Mesendoderm (in vitro differentiated cells): ENCODE measurements at regions not wholly inside any gene's neighbourhood (a gene's known extent, or its start where the extent isn't known, plus 50 kb on each side); places are given as distances from the start of the nearest gene placed in this dataset.

Experiments
- DNase-seq: peaks from one replicate; pipeline ENCODE4 v3.0.0; 2013
- H2AK5ac ChIP-seq: 2 replicates; pipeline ENCODE4 v1.6.1; 2013; ENCODE audit warnings: low read length, inconsistent platforms
- H2BK120ac ChIP-seq: 2 replicates; pipeline ENCODE4 v1.6.1; 2013; ENCODE audit warnings: low read depth, mild to moderate bottlenecking, low read length, moderate library complexity, mixed read lengths
- H2BK15ac ChIP-seq: replicated peaks from 2 replicates; pipeline ENCODE4 v1.6.1; 2013; ENCODE audit warnings: low read depth, mild to moderate bottlenecking, moderate library complexity
- H2BK5ac ChIP-seq: 2 replicates; pipeline ENCODE4 v1.6.1; 2013; ENCODE audit warnings: low read length, inconsistent platforms
- H3K18ac ChIP-seq: 2 replicates; pipeline ENCODE4 v1.6.1; 2013; ENCODE audit warnings: mild to moderate bottlenecking, low read length, mixed read lengths
- H3K23ac ChIP-seq: one replicate; pipeline ENCODE4 v1.6.1; 2013; ENCODE audit warnings: low read length
- H3K27ac ChIP-seq: 2 replicates; pipeline ENCODE4 v1.5.1; 2013; ENCODE audit warnings: low read depth, mild to moderate bottlenecking, inconsistent platforms, low read length, moderate library complexity
- H3K27me3 ChIP-seq: 2 replicates; pipeline ENCODE4 v1.6.1; 2013; ENCODE audit warnings: low read length, control low read depth, mild to moderate bottlenecking, inconsistent platforms; ENCODE audit not compliant: insufficient read depth, poor library complexity
- H3K36me3 ChIP-seq: 2 replicates; pipeline ENCODE4 v1.6.1; 2013; ENCODE audit warnings: low read length, inconsistent platforms; ENCODE audit not compliant: control insufficient read depth, insufficient read depth
- H3K4ac ChIP-seq: one replicate; pipeline ENCODE4 v1.6.1; 2013; ENCODE audit warnings: low read depth, mild to moderate bottlenecking, low read length, moderate library complexity
- H3K4me1 ChIP-seq: 2 replicates; pipeline ENCODE4 v1.6.1; 2013; ENCODE audit warnings: low read depth, low read length, inconsistent platforms; ENCODE audit not compliant: control insufficient read depth
- H3K4me2 ChIP-seq: 2 replicates; pipeline ENCODE4 v1.6.1; 2013; ENCODE audit warnings: low read length
- H3K4me3 ChIP-seq: 2 replicates; pipeline ENCODE4 v1.5.1; 2013; ENCODE audit warnings: mild to moderate bottlenecking, low read length
- H3K56ac ChIP-seq: one replicate; pipeline ENCODE4 v1.6.1; 2013; ENCODE audit warnings: low read length
- H3K79me1 ChIP-seq: 2 replicates; pipeline ENCODE4 v1.6.1; 2013; ENCODE audit warnings: low read length, inconsistent platforms
- H3K79me2 ChIP-seq: 2 replicates; pipeline ENCODE4 v1.6.1; 2013; ENCODE audit warnings: mild to moderate bottlenecking, low read length; ENCODE audit not compliant: control insufficient read depth, insufficient read depth
- H3K9ac ChIP-seq: 2 replicates; pipeline ENCODE4 v1.6.1; 2013; ENCODE audit warnings: low read length, inconsistent platforms
- H4K5ac ChIP-seq: one replicate; pipeline ENCODE4 v1.6.1; 2013; ENCODE audit warnings: low read length
- H4K8ac ChIP-seq: one replicate; pipeline ENCODE4 v1.6.1; 2013; ENCODE audit warnings: low read depth, mild to moderate bottlenecking, control low read depth, low read length, moderate library complexity
- WGBS: extraction: QIAGEN DNeasy Blood & Tissue Kit; methylation state at CpG from one replicate; pipeline ENCODE4 v1.1.7; 2013; ENCODE audit warnings: low lambda C conversion rate, missing lambda C conversion rate; ENCODE audit not compliant: insufficient coverage; ENCODE audit errors: extremely low coverage; 5-methylcytosine and 5-hydroxymethylcytosine counted together

GRCh38 chr3:35438101-35438500 is 201.2 kb upstream of the ARPP21 start:
- H2BK15ac ChIP-seq, result no peak overlapping the region
- H3K4ac ChIP-seq, result no peak overlapping the region
- H3K56ac ChIP-seq, result no peak overlapping the region
- no peak overlapping the region for H3K18ac ChIP-seq
- H3K4me1 ChIP-seq, result no peaks in the 10 kb centered on the region
- H3K23ac ChIP-seq, result no peak overlapping the region
- peak; percentile 33 for DNase-seq
- no peak overlapping the region for H3K4me3 ChIP-seq
- no peak overlapping the region for H4K8ac ChIP-seq
- no peak overlapping the region for H3K4me2 ChIP-seq
- H2BK5ac ChIP-seq, result no peak overlapping the region
- no peak overlapping the region for H3K27ac ChIP-seq
- no peaks in the 10 kb centered on the region for H3K27me3 ChIP-seq
- H3K36me3 ChIP-seq, result no peaks in the 10 kb centered on the region
- H2BK120ac ChIP-seq, result no peak overlapping the region
- H3K9ac ChIP-seq, result no peak overlapping the region
- H2AK5ac ChIP-seq, result no peak overlapping the region
- H3K79me2 ChIP-seq, result no peaks in the 10 kb centered on the region
- no peak overlapping the region for H4K5ac ChIP-seq
- no peaks in the 10 kb centered on the region for H3K79me1 ChIP-seq
- no CpG with 5 or more reads among the region's 1 CpG for WGBS

GRCh38 chr3:35439663-35440062 is 199.7 kb upstream of the ARPP21 start:
- Histone ChIP-seq H3K4me2 (no peak overlapping the region), H3K79me1 (no peaks in the 10 kb centered on the region), H3K56ac (no peak overlapping the region), H2AK5ac (no peak overlapping the region), H3K23ac (no peak overlapping the region), H3K27ac (peak overlapping the region; percentile 24), H4K5ac (no peak overlapping the region), H2BK5ac (no peak overlapping the region), H3K36me3 (no peaks in the 10 kb centered on the region), H3K4me3 (no peak overlapping the region), H4K8ac (no peak overlapping the region), H2BK15ac (no peak overlapping the region), H3K79me2 (no peaks in the 10 kb centered on the region), H3K18ac (peak overlapping the region; percentile 95), H3K9ac (no peak overlapping the region), H2BK120ac (peak overlapping the region; percentile 35), H3K27me3 (no peaks in the 10 kb centered on the region), H3K4ac (peak overlapping the region; percentile 55), H3K4me1 (no peaks in the 10 kb centered on the region)
- peak; percentile 19 for DNase-seq
- no CpG with 5 or more reads among the region's 5 CpGs for WGBS

- Histone ChIP-seq H3K79me2 (no peaks in the 10 kb centered on the region), H2BK15ac (no peak overlapping the region), H3K4ac (peak overlapping the region; percentile 36), H3K23ac (no peak overlapping the region), H3K27ac (no peak overlapping the region), H3K79me1 (no peaks in the 10 kb centered on the region), H2BK5ac (no peak overlapping the region), H3K9ac (no peak overlapping the region), H3K27me3 (no peaks in the 10 kb centered on the region), H3K4me1 (no peaks in the 10 kb centered on the region), H4K8ac (no peak overlapping the region), H3K4me2 (no peak overlapping the region), H2AK5ac (no peak overlapping the region), H3K18ac (no peak overlapping the region), H3K56ac (no peak overlapping the region), H3K36me3 (no peaks in the 10 kb centered on the region), H3K4me3 (no peak overlapping the region), H2BK120ac (no peak overlapping the region), H4K5ac (no peak overlapping the region)
- no peak for DNase-seq
Observed at GRCh38 chr3:35440826-35441225, 198.5 kb upstream of the ARPP21 start.

- no peak overlapping the region for H2BK15ac ChIP-seq
- no peak overlapping the region for H3K56ac ChIP-seq
- H3K27me3 ChIP-seq, result no peaks in the 10 kb centered on the region
- H3K23ac ChIP-seq, result no peak overlapping the region
- no peaks in the 10 kb centered on the region for H3K79me1 ChIP-seq
- no peak overlapping the region for H4K5ac ChIP-seq
- no peaks in the 10 kb centered on the region for H3K4me1 ChIP-seq
- H3K4me2 ChIP-seq, result no peak overlapping the region
- no CpG with 5 or more reads among the region's 2 CpGs for WGBS
- H4K8ac ChIP-seq, result no peak overlapping the region
- no peak overlapping the region for H3K4ac ChIP-seq
- H3K27ac ChIP-seq, result no peak overlapping the region
- no peaks in the 10 kb centered on the region for H3K36me3 ChIP-seq
- H2BK5ac ChIP-seq, result no peak overlapping the region
- H3K79me2 ChIP-seq, result no peaks in the 10 kb centered on the region
- no peak overlapping the region for H2AK5ac ChIP-seq
- H2BK120ac ChIP-seq, result no peak overlapping the region
- no peak overlapping the region for H3K18ac ChIP-seq
- H3K9ac ChIP-seq, result no peak overlapping the region
- H3K4me3 ChIP-seq, result no peak overlapping the region
- no peak for DNase-seq
Observed at GRCh38 chr3:35446896-35447295, 192.4 kb upstream of the ARPP21 start.

GRCh38 chr3:35448121-35448520 is 191.2 kb upstream of the ARPP21 start:
- Histone ChIP-seq H3K4me3 (no peak overlapping the region), H2BK15ac (no peak overlapping the region)

GRCh38 chr3:35448681-35449080 is 190.6 kb upstream of the ARPP21 start:
- no peak overlapping the region for H4K8ac ChIP-seq
- H3K56ac ChIP-seq, result no peak overlapping the region
- H3K4me3 ChIP-seq, result no peak overlapping the region
- no peak for DNase-seq
- WGBS, result no CpG with 5 or more reads among the region's 1 CpG
- H3K79me1 ChIP-seq, result no peaks in the 10 kb centered on the region
- no peak overlapping the region for H3K23ac ChIP-seq
- H3K36me3 ChIP-seq, result no peaks in the 10 kb centered on the region
- H2BK5ac ChIP-seq, result no peak overlapping the region
- no peak overlapping the region for H3K9ac ChIP-seq
- H3K18ac ChIP-seq, result no peak overlapping the region
- H2AK5ac ChIP-seq, result no peak overlapping the region
- no peak overlapping the region for H4K5ac ChIP-seq
- no peak overlapping the region for H2BK15ac ChIP-seq
- no peak overlapping the region for H3K4me2 ChIP-seq
- no peaks in the 10 kb centered on the region for H3K27me3 ChIP-seq
- no peak overlapping the region for H3K27ac ChIP-seq
- H2BK120ac ChIP-seq, result no peak overlapping the region
- H3K79me2 ChIP-seq, result no peaks in the 10 kb centered on the region
- no peak overlapping the region for H3K4ac ChIP-seq
- no peaks in the 10 kb centered on the region for H3K4me1 ChIP-seq

More at GRCh38 chr3:35448121-35448520, 191.2 kb upstream of the ARPP21 start:
- WGBS, result no CpG with 5 or more reads among the region's 1 CpG
- H3K56ac ChIP-seq, result no peak overlapping the region
- H3K18ac ChIP-seq, result no peak overlapping the region
- no peak overlapping the region for H3K4ac ChIP-seq
- H3K79me1 ChIP-seq, result no peaks in the 10 kb centered on the region
- H2AK5ac ChIP-seq, result no peak overlapping the region
- no peak overlapping the region for H3K23ac ChIP-seq
- no peak overlapping the region for H3K27ac ChIP-seq
- no peak overlapping the region for H2BK120ac ChIP-seq
- no peak overlapping the region for H4K5ac ChIP-seq
- no peak overlapping the region for H4K8ac ChIP-seq
- H3K4me2 ChIP-seq, result no peak overlapping the region
- no peak overlapping the region for H3K9ac ChIP-seq
- no peaks in the 10 kb centered on the region for H3K36me3 ChIP-seq
- H3K4me1 ChIP-seq, result no peaks in the 10 kb centered on the region
- H3K27me3 ChIP-seq, result no peaks in the 10 kb centered on the region
- DNase-seq, result no peak
- H2BK5ac ChIP-seq, result no peak overlapping the region
- no peaks in the 10 kb centered on the region for H3K79me2 ChIP-seq
